Naive thymus-derived CD4-positive, alpha-beta T cell (primary cell): ENCODE measurements at regions not wholly inside any gene's neighbourhood (a gene's known extent, or its start where the extent isn't known, plus 50 kb on each side); places are given as distances from the start of the nearest gene placed in this dataset.

Source experiments
- ATAC-seq: fragments of 150-1000 bp; cut with Tn5 transposase; 2 replicates; pipeline ENCODE4 v1.10.0; 2021; ENCODE audit warnings: mild to moderate bottlenecking, moderate library complexity
- CTCF ChIA-PET: fragments of 350-600 bp; sonication (Branson Sonifier 250); formaldehyde crosslinking; loops from one replicate; lab custom pipeline; 2021; ENCODE audit warnings: antibody characterized with exemption; lab: Charles Lee
- POLR2A ChIA-PET: fragments of 350-600 bp; sonication (Branson Sonifier 250); formaldehyde crosslinking; loops from one replicate; lab custom pipeline; 2021; ENCODE audit warnings: antibody characterized with exemption, inconsistent platforms; lab: Charles Lee
- DNase-seq, 9 donors: peaks; one replicate each; pipeline versions ENCODE4 v3.0.0 to v3.0.0-alpha.2; 2020 to 2022; ENCODE audit warnings: mixed read lengths in 1 of 9
- H3K27ac ChIP-seq: one replicate; pipeline ENCODE4 v1.7.0; 2013; ENCODE audit warnings: mild to moderate bottlenecking, low read depth, low read length, moderate library complexity
- H3K27me3 ChIP-seq, 2 donors: one replicate each; pipeline ENCODE4 v1.7.0; 2013; ENCODE audit warnings: low read length in 2 of 2, mild to moderate bottlenecking in 2 of 2, moderate library complexity in 2 of 2; ENCODE audit not compliant: control insufficient read depth in 2 of 2, insufficient read depth in 2 of 2
- H3K36me3 ChIP-seq, 3 experiments: 1 replicate in 2 of 3; 2 replicates in 1 of 3; pipeline ENCODE4 v1.7.0; 2013; ENCODE audit warnings: low read length in 3 of 3, mild to moderate bottlenecking in 3 of 3, moderate library complexity in 1 of 3; ENCODE audit not compliant: insufficient read depth in 3 of 3, control insufficient read depth in 2 of 3
- H3K4me1 ChIP-seq, 2 donors: one replicate each; pipeline ENCODE4 v1.7.0; 2013; ENCODE audit warnings: low read length in 2 of 2, mild to moderate bottlenecking in 2 of 2, moderate library complexity in 1 of 2; ENCODE audit not compliant: control insufficient read depth in 2 of 2, insufficient read depth in 2 of 2
- H3K4me3 ChIP-seq: 2 replicates; pipeline ENCODE4 v1.7.0; 2013; ENCODE audit warnings: mild to moderate bottlenecking, low read length
- H3K9me3 ChIP-seq, 3 experiments: 1 replicate in 2 of 3; 2 replicates in 1 of 3; pipeline ENCODE4 v1.7.0; 2013; ENCODE audit warnings: low read length in 3 of 3; ENCODE audit not compliant: control insufficient read depth in 2 of 3
- H3K27ac Mint-ChIP-seq, 9 donors: one replicate each; pipeline ENCODE4 v1.8.0; 2020 to 2022; ENCODE audit warnings: mixed read lengths in 9 of 9, mild to moderate bottlenecking in 8 of 9, moderate library complexity in 5 of 9, inconsistent platforms in 2 of 9
- H3K27me3 Mint-ChIP-seq, 5 donors: one replicate each; pipeline ENCODE4 v1.8.0; 2021 to 2022; ENCODE audit warnings: mixed read lengths in 5 of 5, mild to moderate bottlenecking in 1 of 5
- H3K36me3 Mint-ChIP-seq, 5 donors: one replicate each; pipeline ENCODE4 v1.8.0; 2020 to 2022; ENCODE audit warnings: mixed read lengths in 5 of 5, mild to moderate bottlenecking in 3 of 5, inconsistent platforms in 1 of 5
- H3K4me1 Mint-ChIP-seq, 7 donors: one replicate each; pipeline ENCODE4 v1.8.0; 2020 to 2022; ENCODE audit warnings: mixed read lengths in 7 of 7, mild to moderate bottlenecking in 3 of 7, inconsistent platforms in 1 of 7
- H3K4me3 Mint-ChIP-seq, 10 donors: one replicate each; pipeline ENCODE4 v1.8.0; 2020 to 2022; ENCODE audit warnings: mild to moderate bottlenecking in 10 of 10, mixed read lengths in 10 of 10, moderate library complexity in 6 of 10, inconsistent platforms in 2 of 10
- H3K9me3 Mint-ChIP-seq, 11 donors: one replicate each; pipeline ENCODE4 v1.8.0; 2020 to 2022; ENCODE audit warnings: mixed read lengths in 11 of 11, mild to moderate bottlenecking in 4 of 11, inconsistent platforms in 1 of 11, moderate library complexity in 1 of 11
- intact Hi-C, 2 donors: fragments of 100-400 bp; cut with micrococcal nuclease; formaldehyde crosslinking; loops; one replicate each; pipeline ENCODE4 v1.15.1; 2023

- Histone ChIP-seq H3K9me3 (no peaks in the 10 kb centered on the region), H3K36me3 (no peaks in the 10 kb centered on the region), H3K4me3 (no peak overlapping the region), H3K4me1 (no peaks in the 10 kb centered on the region), H3K27me3 (no peaks in the 10 kb centered on the region), H3K27ac (no peak overlapping the region)
- Mint-ChIP-seq H3K4me1 (no peaks in the 10 kb centered on the region), H3K36me3 (no peaks in the 10 kb centered on the region), H3K27me3 (peaks cover 0 to 15% (median 5%) of the 10 kb centered on the region in 5 donors), H3K27ac (no peak overlapping the region), H3K9me3 (peaks cover 0 to 5% (median 0%) of the 10 kb centered on the region in 11 donors), H3K4me3 (no peak overlapping the region)
- no peak for DNase-seq
- CTCF ChIA-PET = no interaction called here
- ATAC-seq = no peak
- intact Hi-C loops = no loop called here
- POLR2A ChIA-PET = no interaction called here
Measured at GRCh38 chr10:109696462-109696861, 226.8 kb downstream of the XPNPEP1 start.

DNA sequence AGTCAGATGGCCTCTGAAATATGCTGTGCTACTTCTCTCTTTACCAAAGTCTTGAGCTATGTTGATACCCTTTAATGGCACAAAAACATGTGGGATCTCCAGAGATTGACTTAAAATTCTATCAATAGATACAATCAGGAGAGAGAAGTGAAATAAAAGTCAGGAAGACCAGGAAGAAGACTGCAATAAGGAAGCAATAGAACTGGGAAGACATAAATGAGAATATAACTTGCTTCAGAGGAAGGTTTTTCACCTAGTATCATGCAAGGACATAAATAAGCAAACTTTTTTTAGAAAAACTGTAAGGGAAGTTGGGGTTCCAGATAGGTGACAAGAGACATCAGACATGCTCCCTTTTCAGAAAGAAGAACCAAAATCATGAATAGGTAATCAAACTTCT is 227.3 kb downstream of the XPNPEP1 start:
- H3K27me3 ChIP-seq = no peaks in the 10 kb centered on the region
- no peaks in the 10 kb centered on the region for H3K36me3 ChIP-seq
- H3K4me1 ChIP-seq = no peaks in the 10 kb centered on the region
- ATAC-seq (no peak), DNase-seq (no peak)
- CTCF ChIA-PET = no interaction called here
- H3K36me3 Mint-ChIP-seq = no peaks in the 10 kb centered on the region
- peaks cover 0 to 15% (median 5%) of the 10 kb centered on the region in 5 donors for H3K27me3 Mint-ChIP-seq
- no peak overlapping the region for H3K4me3 Mint-ChIP-seq
- peaks cover 0 to 5% (median 0%) of the 10 kb centered on the region in 11 donors for H3K9me3 Mint-ChIP-seq
- no peaks in the 10 kb centered on the region for H3K4me1 Mint-ChIP-seq
- POLR2A ChIA-PET = no interaction called here
- intact Hi-C loops = no loop called here
- no peaks in the 10 kb centered on the region for H3K9me3 ChIP-seq
- no peak overlapping the region for H3K27ac Mint-ChIP-seq
- no peak overlapping the region for H3K4me3 ChIP-seq
- H3K27ac ChIP-seq = no peak overlapping the region

GRCh38 chr10:109689785-109690184 is 233.5 kb downstream of the XPNPEP1 start:
- DNase-seq (no peak), ATAC-seq (no peak)
- Mint-ChIP-seq H3K27ac (no peak overlapping the region), H3K27me3 (peaks cover 0 to 13% (median 8%) of the 10 kb centered on the region in 5 donors), H3K36me3 (peaks cover 0 to 5% (median 0%) of the 10 kb centered on the region in 5 donors), H3K9me3 (peaks cover 0 to 23% (median 8%) of the 10 kb centered on the region in 11 donors), H3K4me1 (no peaks in the 10 kb centered on the region), H3K4me3 (no peak overlapping the region)
- Histone ChIP-seq H3K9me3 (no peaks in the 10 kb centered on the region), H3K4me1 (no peaks in the 10 kb centered on the region), H3K27ac (no peak overlapping the region), H3K4me3 (no peak overlapping the region), H3K27me3 (no peaks in the 10 kb centered on the region), H3K36me3 (no peaks in the 10 kb centered on the region)
- intact Hi-C loops = no loop called here
- ChIA-PET POLR2A (no interaction called here), CTCF (no interaction called here)

- CTCF ChIA-PET = no interaction called here
- H3K4me1 Mint-ChIP-seq = no peaks in the 10 kb centered on the region
- Histone ChIP-seq H3K4me3 (no peak overlapping the region), H3K27ac (no peak overlapping the region), H3K36me3 (no peaks in the 10 kb centered on the region), H3K27me3 (no peaks in the 10 kb centered on the region), H3K4me1 (no peaks in the 10 kb centered on the region), H3K9me3 (no peaks in the 10 kb centered on the region)
- no peak for ATAC-seq
- no peaks in the 10 kb centered on the region for H3K36me3 Mint-ChIP-seq
- H3K9me3 Mint-ChIP-seq = peaks cover 0 to 15% (median 0%) of the 10 kb centered on the region in 11 donors
- peaks cover 0 to 10% (median 0%) of the 10 kb centered on the region in 5 donors for H3K27me3 Mint-ChIP-seq
- intact Hi-C loops = no loop called here
- H3K27ac Mint-ChIP-seq = no peak overlapping the region
- no peak for DNase-seq
- no peak overlapping the region for H3K4me3 Mint-ChIP-seq
- POLR2A ChIA-PET = no interaction called here
Measured at GRCh38 chr10:109679478-109679877, 243.8 kb downstream of the XPNPEP1 start.

DNA sequence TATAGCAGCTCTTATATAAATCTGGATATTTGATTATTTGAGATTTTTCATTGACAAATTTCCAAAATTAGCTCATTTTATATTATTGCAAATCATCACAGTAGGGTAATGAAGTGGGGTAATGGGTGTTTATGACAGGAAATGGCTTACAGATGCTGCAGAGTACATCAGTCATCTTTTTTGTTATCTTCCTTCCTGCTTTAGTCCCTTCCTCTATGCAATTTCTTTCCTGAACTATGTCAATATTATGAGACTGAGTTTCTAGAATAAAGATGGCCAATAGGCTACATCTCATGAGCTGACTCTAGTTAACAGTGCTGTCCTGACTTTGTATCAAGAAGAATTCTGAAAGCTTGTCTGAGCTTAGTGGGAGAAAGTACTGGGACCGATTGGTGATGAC is 244.5 kb downstream of the XPNPEP1 start:
- CTCF ChIA-PET = no interaction called here
- H3K27me3 Mint-ChIP-seq = peaks cover 0 to 10% (median 0%) of the 10 kb centered on the region in 5 donors
- POLR2A ChIA-PET = no interaction called here
- no peak for DNase-seq
- H3K4me3 Mint-ChIP-seq = no peak overlapping the region
- H3K9me3 ChIP-seq = no peaks in the 10 kb centered on the region
- no peak overlapping the region for H3K27ac ChIP-seq
- no peaks in the 10 kb centered on the region for H3K4me1 Mint-ChIP-seq
- H3K27me3 ChIP-seq = no peaks in the 10 kb centered on the region
- no peaks in the 10 kb centered on the region for H3K36me3 Mint-ChIP-seq
- no peak overlapping the region for H3K27ac Mint-ChIP-seq
- peaks cover 0 to 14% (median 0%) of the 10 kb centered on the region in 11 donors for H3K9me3 Mint-ChIP-seq
- no peak overlapping the region for H3K4me3 ChIP-seq
- intact Hi-C loops = no loop called here
- H3K4me1 ChIP-seq = no peaks in the 10 kb centered on the region
- no peaks in the 10 kb centered on the region for H3K36me3 ChIP-seq
- no peak for ATAC-seq

GRCh38 chr10:109676703-109677102 is 246.6 kb downstream of the XPNPEP1 start:
- H3K27me3 ChIP-seq = no peaks in the 10 kb centered on the region
- H3K4me3 ChIP-seq = no peak overlapping the region
- Mint-ChIP-seq H3K36me3 (no peaks in the 10 kb centered on the region), H3K4me3 (no peak overlapping the region), H3K27ac (no peak overlapping the region), H3K9me3 (peaks cover 0 to 14% (median 0%) of the 10 kb centered on the region in 11 donors), H3K27me3 (peaks cover 0 to 10% (median 0%) of the 10 kb centered on the region in 5 donors), H3K4me1 (no peaks in the 10 kb centered on the region)
- no peaks in the 10 kb centered on the region for H3K4me1 ChIP-seq
- no peak overlapping the region for H3K27ac ChIP-seq
- no peaks in the 10 kb centered on the region for H3K36me3 ChIP-seq
- CTCF ChIA-PET = no interaction called here
- no peaks in the 10 kb centered on the region for H3K9me3 ChIP-seq
- ATAC-seq (no peak), DNase-seq (no peak)
- POLR2A ChIA-PET = no interaction called here
- intact Hi-C loops = no loop called here

- DNase-seq (no peak), ATAC-seq (no peak)
- Histone ChIP-seq H3K4me3 (no peak overlapping the region), H3K9me3 (peaks cover 0 to 4% (median 0%) of the 10 kb centered on the region in 3 experiments), H3K4me1 (no peaks in the 10 kb centered on the region), H3K36me3 (no peaks in the 10 kb centered on the region), H3K27me3 (no peaks in the 10 kb centered on the region), H3K27ac (no peak overlapping the region)
- peaks cover 0 to 5% (median 0%) of the 10 kb centered on the region in 11 donors for H3K9me3 Mint-ChIP-seq
- H3K36me3 Mint-ChIP-seq = no peaks in the 10 kb centered on the region
- intact Hi-C loops = no loop called here
- H3K27me3 Mint-ChIP-seq = peaks cover 0 to 6% (median 0%) of the 10 kb centered on the region in 5 donors
- ChIA-PET CTCF (no interaction called here), POLR2A (no interaction called here)
- H3K4me1 Mint-ChIP-seq = no peaks in the 10 kb centered on the region
- H3K27ac Mint-ChIP-seq = no peak overlapping the region
- H3K4me3 Mint-ChIP-seq = no peak overlapping the region
Measured at GRCh38 chr10:109668703-109669102, 254.6 kb downstream of the XPNPEP1 start.
